ENCODE measurements at regions not wholly inside any gene's neighbourhood (a gene's known extent, or its start where the extent isn't known, plus 50 kb on each side); places are given as distances from the start of the nearest gene placed in this dataset.

- Histone ChIP-seq H2AFZ (ENCODE audit: low read length) (no peak overlapping the region), H3K9me2 (replicated peaks; ENCODE audit: insufficient read depth, low read length) (no peaks in the 10 kb centered on the region), H3K79me2 (ENCODE audit: low read length) (no peaks in the 10 kb centered on the region), H4K20me1 (ENCODE audit: insufficient read depth, low read length) (no peaks in the 10 kb centered on the region), H3K4me1 (ENCODE audit: low read length) (no peaks in the 10 kb centered on the region), H3F3A (ENCODE audit: insufficient read depth, low read length) (no peaks in the 10 kb centered on the region), H3K27ac (ENCODE audit: low read length) (no peak overlapping the region), H3K4me2 (ENCODE audit: low read depth, low read length) (no peak overlapping the region), H3K9ac (ENCODE audit: low read length) (no peak overlapping the region), H3K9me3 (replicated peaks; ENCODE audit: insufficient read depth, low read length) (no peaks in the 10 kb centered on the region), H3K36me3 (replicated peaks; ENCODE audit: insufficient read depth, low read length) (no peaks in the 10 kb centered on the region), H3K4me3 (ENCODE audit: low read length) (no peak overlapping the region), H3K27me3 (replicated peaks; ENCODE audit: insufficient read depth, low read length) (no peaks in the 10 kb centered on the region)
- TF ChIP-seq EZH2 (optimal IDR thresholded peaks at IDR 0.05; ENCODE audit: low read depth, low read length) (no peak), EZH2phosphoT487 (IDR thresholded peaks at IDR 0.05; ENCODE audit: low read length) (no peak)
- TF ChIP-seq, protein P1, sequence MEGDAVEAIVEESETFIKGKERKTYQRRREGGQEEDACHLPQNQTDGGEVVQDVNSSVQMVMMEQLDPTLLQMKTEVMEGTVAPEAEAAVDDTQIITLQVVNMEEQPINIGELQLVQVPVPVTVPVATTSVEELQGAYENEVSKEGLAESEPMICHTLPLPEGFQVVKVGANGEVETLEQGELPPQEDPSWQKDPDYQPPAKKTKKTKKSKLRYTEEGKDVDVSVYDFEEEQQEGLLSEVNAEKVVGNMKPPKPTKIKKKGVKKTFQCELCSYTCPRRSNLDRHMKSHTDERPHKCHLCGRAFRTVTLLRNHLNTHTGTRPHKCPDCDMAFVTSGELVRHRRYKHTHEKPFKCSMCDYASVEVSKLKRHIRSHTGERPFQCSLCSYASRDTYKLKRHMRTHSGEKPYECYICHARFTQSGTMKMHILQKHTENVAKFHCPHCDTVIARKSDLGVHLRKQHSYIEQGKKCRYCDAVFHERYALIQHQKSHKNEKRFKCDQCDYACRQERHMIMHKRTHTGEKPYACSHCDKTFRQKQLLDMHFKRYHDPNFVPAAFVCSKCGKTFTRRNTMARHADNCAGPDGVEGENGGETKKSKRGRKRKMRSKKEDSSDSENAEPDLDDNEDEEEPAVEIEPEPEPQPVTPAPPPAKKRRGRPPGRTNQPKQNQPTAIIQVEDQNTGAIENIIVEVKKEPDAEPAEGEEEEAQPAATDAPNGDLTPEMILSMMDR (IDR thresholded peaks at IDR 0.05; ENCODE audit: low read length), result no peak
- DNase-seq, result no peak
Measured at GRCh38 chr5:158634714-158635113, 465.0 kb downstream of the EBF1 start.

- Histone ChIP-seq H3K27ac (ENCODE audit: low read length) (no peak overlapping the region), H3K9me3 (replicated peaks; ENCODE audit: insufficient read depth, low read length) (no peaks in the 10 kb centered on the region), H3K4me2 (ENCODE audit: low read depth, low read length) (no peak overlapping the region), H3K4me3 (ENCODE audit: low read length) (no peak overlapping the region), H3K9ac (ENCODE audit: low read length) (no peak overlapping the region), H3F3A (ENCODE audit: insufficient read depth, low read length) (no peaks in the 10 kb centered on the region), H3K9me2 (replicated peaks; ENCODE audit: insufficient read depth, low read length) (no peaks in the 10 kb centered on the region), H3K79me2 (ENCODE audit: low read length) (no peaks in the 10 kb centered on the region), H4K20me1 (ENCODE audit: insufficient read depth, low read length) (no peaks in the 10 kb centered on the region), H3K4me1 (ENCODE audit: low read length) (no peaks in the 10 kb centered on the region), H3K27me3 (replicated peaks; ENCODE audit: insufficient read depth, low read length) (no peaks in the 10 kb centered on the region), H3K36me3 (replicated peaks; ENCODE audit: insufficient read depth, low read length) (no peaks in the 10 kb centered on the region), H2AFZ (ENCODE audit: low read length) (no peak overlapping the region)
- TF ChIP-seq EZH2phosphoT487 (IDR thresholded peaks at IDR 0.05; ENCODE audit: low read length) (no peak), EZH2 (optimal IDR thresholded peaks at IDR 0.05; ENCODE audit: low read depth, low read length) (no peak)
- TF ChIP-seq, protein P1 (IDR thresholded peaks at IDR 0.05; ENCODE audit: low read length), result no peak
- no peak for DNase-seq
Measured at GRCh38 chr5:158629591-158630312, 470.0 kb downstream of the EBF1 start.

DNA sequence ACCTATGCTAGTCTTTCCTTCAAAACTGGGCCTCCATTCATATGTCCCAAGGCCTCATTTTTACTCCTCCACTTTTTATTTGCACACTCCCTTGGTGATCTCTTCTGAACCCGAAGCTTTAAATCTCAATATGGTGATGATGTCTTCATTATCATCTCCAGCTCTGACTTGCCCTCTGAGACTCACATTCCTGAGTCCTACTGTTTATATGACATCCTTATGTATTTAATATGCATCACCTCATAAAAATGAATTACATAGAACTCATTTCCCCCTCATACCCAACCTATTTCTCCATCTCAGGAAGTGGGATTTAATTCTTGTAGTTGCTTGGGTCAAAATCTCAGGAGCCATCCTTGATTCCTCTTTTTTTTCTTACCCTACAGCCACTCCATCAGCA is 473.0 kb downstream of the EBF1 start:
- Histone ChIP-seq H3K4me2 (ENCODE audit: low read depth, low read length) (no peak overlapping the region), H4K20me1 (ENCODE audit: insufficient read depth, low read length) (no peaks in the 10 kb centered on the region), H3K4me1 (ENCODE audit: low read length) (no peaks in the 10 kb centered on the region), H3K9me2 (replicated peaks; ENCODE audit: insufficient read depth, low read length) (no peaks in the 10 kb centered on the region), H3K9me3 (replicated peaks; ENCODE audit: insufficient read depth, low read length) (no peaks in the 10 kb centered on the region), H3K36me3 (replicated peaks; ENCODE audit: insufficient read depth, low read length) (no peaks in the 10 kb centered on the region), H3K9ac (ENCODE audit: low read length) (no peak overlapping the region), H3F3A (ENCODE audit: insufficient read depth, low read length) (no peaks in the 10 kb centered on the region), H2AFZ (ENCODE audit: low read length) (no peak overlapping the region), H3K4me3 (ENCODE audit: low read length) (no peak overlapping the region), H3K27ac (ENCODE audit: low read length) (no peak overlapping the region), H3K79me2 (ENCODE audit: low read length) (no peaks in the 10 kb centered on the region), H3K27me3 (replicated peaks; ENCODE audit: insufficient read depth, low read length) (no peaks in the 10 kb centered on the region)
- DNase-seq, result no peak
- no peak for TF ChIP-seq EZH2 (optimal IDR thresholded peaks at IDR 0.05; ENCODE audit: low read depth, low read length)

- Histone ChIP-seq H3K79me2 (ENCODE audit: low read length) (no peaks in the 10 kb centered on the region), H3K9me2 (replicated peaks; ENCODE audit: insufficient read depth, low read length) (no peaks in the 10 kb centered on the region), H3K9ac (ENCODE audit: low read length) (no peak overlapping the region), H3K4me3 (ENCODE audit: low read length) (no peak overlapping the region), H3K27me3 (replicated peaks; ENCODE audit: insufficient read depth, low read length) (no peaks in the 10 kb centered on the region), H3K4me1 (ENCODE audit: low read length) (no peaks in the 10 kb centered on the region), H3K4me2 (ENCODE audit: low read depth, low read length) (no peak overlapping the region), H4K20me1 (ENCODE audit: insufficient read depth, low read length) (no peaks in the 10 kb centered on the region), H3K9me3 (replicated peaks; ENCODE audit: insufficient read depth, low read length) (no peaks in the 10 kb centered on the region), H3F3A (ENCODE audit: insufficient read depth, low read length) (no peaks in the 10 kb centered on the region), H3K27ac (ENCODE audit: low read length) (no peak overlapping the region), H3K36me3 (replicated peaks; ENCODE audit: insufficient read depth, low read length) (no peaks in the 10 kb centered on the region), H2AFZ (ENCODE audit: low read length) (no peak overlapping the region)
- TF ChIP-seq, protein P1 (IDR thresholded peaks at IDR 0.05; ENCODE audit: low read length), result no peak
- TF ChIP-seq EZH2 (optimal IDR thresholded peaks at IDR 0.05; ENCODE audit: low read depth, low read length), result no peak
- no peak for TF ChIP-seq EZH2phosphoT487 (IDR thresholded peaks at IDR 0.05; ENCODE audit: low read length)
- no peak for DNase-seq
Measured at GRCh38 chr5:158623971-158624370, 475.7 kb downstream of the EBF1 start.

Measured in MM.1S (cell line).